Mammary epithelial cell (primary cell): ENCODE measurements at regions not wholly inside any gene's neighbourhood (a gene's known extent, or its start where the extent isn't known, plus 50 kb on each side); places are given as distances from the start of the nearest gene placed in this dataset.

Experiments
- CTCF ChIP-seq, 2 donors: IDR thresholded peaks in 1 of 2; conservative IDR thresholded peaks in 1 of 2; 2 replicates each; pipeline ENCODE4 v1.5.1; 2011 to 2012; ENCODE audit warnings: inconsistent platforms in 2 of 2, low read length in 2 of 2, mild to moderate bottlenecking in 2 of 2, control low read depth in 1 of 2, low read depth in 1 of 2; ENCODE audit not compliant: insufficient read depth in 1 of 2; ENCODE audit errors: extremely low read depth in 1 of 2
- EZH2 ChIP-seq: IDR thresholded peaks from 2 replicates; pipeline ENCODE4 v1.6.1; 2012; ENCODE audit warnings: low read length, inconsistent platforms, borderline replicate concordance

DNA sequence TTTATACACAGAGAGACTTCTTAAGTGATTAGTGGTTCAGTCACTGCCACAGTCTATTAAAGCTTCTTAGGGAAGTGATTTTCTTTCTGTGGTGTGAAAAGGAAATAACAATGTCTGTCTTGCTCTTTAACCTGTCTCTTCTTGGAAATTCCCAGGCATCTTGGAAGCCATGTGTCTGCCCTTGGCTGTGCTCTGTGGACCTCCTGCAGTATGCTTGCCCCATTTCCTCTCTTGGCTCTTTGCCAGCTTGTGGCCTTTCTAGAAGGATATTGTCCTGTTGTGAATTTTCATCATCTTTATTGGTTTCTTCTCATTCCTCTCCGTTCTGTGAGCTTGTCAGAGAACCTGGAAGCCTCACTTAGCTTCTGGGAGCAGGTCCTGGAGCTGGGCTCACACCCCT lies 338.4 kb upstream of the C2CD4B start:
- TF ChIP-seq CTCF (conservative IDR thresholded peaks at IDR 0.05 in 1 of 2, IDR thresholded peaks at IDR 0.05 in 1 of 2; ENCODE audit: extremely low read depth in 1 of 2, insufficient read depth in 1 of 2, low read depth in 1 of 2, low read length in 2 of 2) (no peak), EZH2 (no peak)
